GM23338 (cell line): ENCODE measurements at regions not wholly inside any gene's neighbourhood (a gene's known extent, or its start where the extent isn't known, plus 50 kb on each side); places are given as distances from the start of the nearest gene placed in this dataset.

Experiments
- ATAC-seq: fragments of 200-7000 bp; cut with Tn5 transposase; 3 replicates; pipeline ENCODE4 v1.9.1; 2020
- DNase-seq: peaks from one replicate; pipeline ENCODE4 v3.0.0-alpha.2; 2015; ENCODE audit warnings: low spot score
- H2AFZ ChIP-seq: fragments of 200-600 bp; sonication (generic); 2 replicates; pipeline ENCODE4 v1.8.0; 2016; ENCODE audit warnings: antibody characterized with exemption, mild to moderate bottlenecking, moderate library complexity
- H3F3A ChIP-seq: fragments of 200-600 bp; sonication (generic); replicated peaks from 2 replicates; pipeline ENCODE4 v1.8.0; 2017; ENCODE audit warnings: antibody characterized with exemption, mixed run types, low read depth
- H3K27ac ChIP-seq: fragments of 200-600 bp; sonication (generic); 2 replicates; pipeline ENCODE4 v1.6.1; 2016; ENCODE audit warnings: low read depth
- H3K27me3 ChIP-seq: fragments of 200-600 bp; sonication (generic); 2 replicates; pipeline ENCODE4 v1.8.0; 2016; ENCODE audit warnings: mild to moderate bottlenecking, mixed run types, moderate library complexity; ENCODE audit not compliant: insufficient read depth
- H3K36me3 ChIP-seq: fragments of 200-600 bp; sonication (generic); 2 replicates; pipeline ENCODE4 v1.8.0; 2016; ENCODE audit warnings: mild to moderate bottlenecking; ENCODE audit not compliant: insufficient read depth
- H3K4me1 ChIP-seq: fragments of 200-600 bp; sonication (generic); 2 replicates; pipeline ENCODE4 v1.8.0; 2016; ENCODE audit warnings: mild to moderate bottlenecking, moderate library complexity; ENCODE audit not compliant: insufficient read depth
- H3K4me2 ChIP-seq: fragments of 200-600 bp; sonication (generic); 2 replicates; pipeline ENCODE4 v1.7.1; 2017; ENCODE audit warnings: mixed run types
- H3K4me3 ChIP-seq: fragments of 200-600 bp; sonication (generic); 2 replicates; pipeline ENCODE4 v1.6.1; 2016; ENCODE audit warnings: mixed run types
- H3K79me2 ChIP-seq: fragments of 200-600 bp; sonication (generic); replicated peaks from 2 replicates; pipeline ENCODE4 v1.8.0; 2017; ENCODE audit warnings: mild to moderate bottlenecking; ENCODE audit not compliant: insufficient read depth
- H3K9me2 ChIP-seq: fragments of 200-600 bp; sonication (generic); 2 replicates; pipeline ENCODE4 v1.8.0; 2017; ENCODE audit not compliant: insufficient read depth
- H4K20me1 ChIP-seq: fragments of 200-600 bp; sonication (generic); replicated peaks from 2 replicates; pipeline ENCODE4 v1.8.0; 2017; ENCODE audit warnings: mild to moderate bottlenecking; ENCODE audit not compliant: insufficient read depth
- H3K27ac Mint-ChIP-seq: 2 replicates; pipeline ENCODE4 v1.8.0; 2020; ENCODE audit warnings: inconsistent platforms, mild to moderate bottlenecking, moderate library complexity, mixed read lengths
- H3K27me3 Mint-ChIP-seq: 3 replicates; pipeline ENCODE4 v1.8.0; 2022; ENCODE audit warnings: low read depth, mild to moderate bottlenecking, moderate library complexity, mixed read lengths, inconsistent platforms; ENCODE audit not compliant: insufficient read depth, poor library complexity
- H3K36me3 Mint-ChIP-seq: 3 replicates; pipeline ENCODE4 v1.8.0; 2021; ENCODE audit warnings: low read depth, mild to moderate bottlenecking, inconsistent platforms, moderate library complexity, mixed read lengths
- H3K4me1 Mint-ChIP-seq: 3 replicates; pipeline ENCODE4 v1.8.0; 2020; ENCODE audit warnings: mild to moderate bottlenecking, inconsistent platforms, mixed read lengths
- H3K4me3 Mint-ChIP-seq: 3 replicates; pipeline ENCODE4 v1.8.0; 2021; ENCODE audit warnings: moderate library complexity, mild to moderate bottlenecking, inconsistent platforms, mixed read lengths
- H3K9me3 Mint-ChIP-seq: 3 replicates; pipeline ENCODE4 v1.8.0; 2020; ENCODE audit warnings: moderate library complexity, mild to moderate bottlenecking, inconsistent platforms, mixed read lengths
- CREB1 ChIP-seq: fragments of 250-450 bp; sonication (Bioruptor Pico); IDR thresholded peaks from 2 replicates; pipeline ENCODE4 v1.5.0; 2020; ENCODE audit warnings: low read depth, mild to moderate bottlenecking, moderate library complexity
- ETS1 ChIP-seq: IDR thresholded peaks from 2 replicates; pipeline ENCODE4 v1.6.1; 2016; ENCODE audit warnings: antibody characterized with exemption
- EZH2 ChIP-seq: fragments of 200-600 bp; sonication (generic); IDR thresholded peaks from one replicate; pipeline ENCODE4 v1.8.0; 2017; ENCODE audit warnings: antibody characterized with exemption, mild to moderate bottlenecking, low read depth; ENCODE audit not compliant: unreplicated experiment
- EZH2phosphoT487 ChIP-seq: fragments of 200-600 bp; sonication (generic); IDR thresholded peaks from one replicate; pipeline ENCODE4 v1.8.1; 2018; ENCODE audit warnings: antibody characterized with exemption; ENCODE audit not compliant: unreplicated experiment
- JUNB ChIP-seq: IDR thresholded peaks from one replicate; pipeline ENCODE4 v1.6.1; 2016; ENCODE audit warnings: antibody characterized with exemption; ENCODE audit not compliant: unreplicated experiment
- NANOG ChIP-seq: IDR thresholded peaks from 2 replicates; pipeline ENCODE4 v1.6.1; 2016; ENCODE audit warnings: antibody characterized with exemption, borderline replicate concordance
- POLR2AphosphoS5 ChIP-seq: IDR thresholded peaks from 2 replicates; pipeline ENCODE4 v1.6.1; 2016; ENCODE audit warnings: antibody characterized with exemption, low read depth
- REST ChIP-seq: IDR thresholded peaks from one replicate; pipeline ENCODE4 v1.6.1; 2018; ENCODE audit warnings: antibody characterized with exemption; ENCODE audit not compliant: unreplicated experiment
- STAT1 ChIP-seq: IDR thresholded peaks from one replicate; pipeline ENCODE4 v1.6.1; 2016; ENCODE audit warnings: antibody characterized with exemption; ENCODE audit not compliant: unreplicated experiment
- ZNF114 ChIP-seq: fragments of 250-450 bp; sonication (Bioruptor Pico); IDR thresholded peaks from 2 replicates; pipeline ENCODE4 v1.5.0; 2020; ENCODE audit warnings: mild to moderate bottlenecking, moderate library complexity
- ZNF331 ChIP-seq: fragments of 250-450 bp; sonication (Bioruptor Pico); IDR thresholded peaks from 2 replicates; pipeline ENCODE4 v1.5.0; 2020; ENCODE audit warnings: low read depth, mild to moderate bottlenecking, moderate library complexity
- TF ChIP-seq, protein P1 (sequence below), 2 experiments: fragments of 200-600 bp in 1 of 2; sonication (generic) in 1 of 2; conservative IDR thresholded peaks; 2 replicates each; pipeline versions ENCODE4 v1.5.1 to v1.6.1; 2016 to 2017; ENCODE audit warnings: antibody characterized with exemption in 2 of 2, low read depth in 2 of 2, mild to moderate bottlenecking in 2 of 2, moderate library complexity in 1 of 2
- TF ChIP-seq, protein P2 (sequence below): fragments of 250-450 bp; sonication (Bioruptor Pico); IDR thresholded peaks from 2 replicates; pipeline ENCODE4 v1.5.0; 2020; ENCODE audit warnings: mild to moderate bottlenecking, moderate library complexity

GRCh38 chr15:77768521-77769078 is 135.9 kb upstream of the LINGO1 start:
- TF ChIP-seq EZH2, result no peak
- TF ChIP-seq REST, result no peak
- TF ChIP-seq ETS1, result no peak
- no peak for TF ChIP-seq ZNF114
- TF ChIP-seq POLR2AphosphoS5, result no peak
- no peak for TF ChIP-seq JUNB
- TF ChIP-seq, protein P1, sequence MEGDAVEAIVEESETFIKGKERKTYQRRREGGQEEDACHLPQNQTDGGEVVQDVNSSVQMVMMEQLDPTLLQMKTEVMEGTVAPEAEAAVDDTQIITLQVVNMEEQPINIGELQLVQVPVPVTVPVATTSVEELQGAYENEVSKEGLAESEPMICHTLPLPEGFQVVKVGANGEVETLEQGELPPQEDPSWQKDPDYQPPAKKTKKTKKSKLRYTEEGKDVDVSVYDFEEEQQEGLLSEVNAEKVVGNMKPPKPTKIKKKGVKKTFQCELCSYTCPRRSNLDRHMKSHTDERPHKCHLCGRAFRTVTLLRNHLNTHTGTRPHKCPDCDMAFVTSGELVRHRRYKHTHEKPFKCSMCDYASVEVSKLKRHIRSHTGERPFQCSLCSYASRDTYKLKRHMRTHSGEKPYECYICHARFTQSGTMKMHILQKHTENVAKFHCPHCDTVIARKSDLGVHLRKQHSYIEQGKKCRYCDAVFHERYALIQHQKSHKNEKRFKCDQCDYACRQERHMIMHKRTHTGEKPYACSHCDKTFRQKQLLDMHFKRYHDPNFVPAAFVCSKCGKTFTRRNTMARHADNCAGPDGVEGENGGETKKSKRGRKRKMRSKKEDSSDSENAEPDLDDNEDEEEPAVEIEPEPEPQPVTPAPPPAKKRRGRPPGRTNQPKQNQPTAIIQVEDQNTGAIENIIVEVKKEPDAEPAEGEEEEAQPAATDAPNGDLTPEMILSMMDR (conservative IDR thresholded peaks at IDR 0.05; ENCODE audit: low read depth in 2 of 2), result no peak
- no peak for TF ChIP-seq EZH2phosphoT487
- no peak for TF ChIP-seq NANOG
- TF ChIP-seq CREB1 (CRISPR knock-in tag), result no peak
- TF ChIP-seq STAT1, result no peak
- TF ChIP-seq, protein P2, sequence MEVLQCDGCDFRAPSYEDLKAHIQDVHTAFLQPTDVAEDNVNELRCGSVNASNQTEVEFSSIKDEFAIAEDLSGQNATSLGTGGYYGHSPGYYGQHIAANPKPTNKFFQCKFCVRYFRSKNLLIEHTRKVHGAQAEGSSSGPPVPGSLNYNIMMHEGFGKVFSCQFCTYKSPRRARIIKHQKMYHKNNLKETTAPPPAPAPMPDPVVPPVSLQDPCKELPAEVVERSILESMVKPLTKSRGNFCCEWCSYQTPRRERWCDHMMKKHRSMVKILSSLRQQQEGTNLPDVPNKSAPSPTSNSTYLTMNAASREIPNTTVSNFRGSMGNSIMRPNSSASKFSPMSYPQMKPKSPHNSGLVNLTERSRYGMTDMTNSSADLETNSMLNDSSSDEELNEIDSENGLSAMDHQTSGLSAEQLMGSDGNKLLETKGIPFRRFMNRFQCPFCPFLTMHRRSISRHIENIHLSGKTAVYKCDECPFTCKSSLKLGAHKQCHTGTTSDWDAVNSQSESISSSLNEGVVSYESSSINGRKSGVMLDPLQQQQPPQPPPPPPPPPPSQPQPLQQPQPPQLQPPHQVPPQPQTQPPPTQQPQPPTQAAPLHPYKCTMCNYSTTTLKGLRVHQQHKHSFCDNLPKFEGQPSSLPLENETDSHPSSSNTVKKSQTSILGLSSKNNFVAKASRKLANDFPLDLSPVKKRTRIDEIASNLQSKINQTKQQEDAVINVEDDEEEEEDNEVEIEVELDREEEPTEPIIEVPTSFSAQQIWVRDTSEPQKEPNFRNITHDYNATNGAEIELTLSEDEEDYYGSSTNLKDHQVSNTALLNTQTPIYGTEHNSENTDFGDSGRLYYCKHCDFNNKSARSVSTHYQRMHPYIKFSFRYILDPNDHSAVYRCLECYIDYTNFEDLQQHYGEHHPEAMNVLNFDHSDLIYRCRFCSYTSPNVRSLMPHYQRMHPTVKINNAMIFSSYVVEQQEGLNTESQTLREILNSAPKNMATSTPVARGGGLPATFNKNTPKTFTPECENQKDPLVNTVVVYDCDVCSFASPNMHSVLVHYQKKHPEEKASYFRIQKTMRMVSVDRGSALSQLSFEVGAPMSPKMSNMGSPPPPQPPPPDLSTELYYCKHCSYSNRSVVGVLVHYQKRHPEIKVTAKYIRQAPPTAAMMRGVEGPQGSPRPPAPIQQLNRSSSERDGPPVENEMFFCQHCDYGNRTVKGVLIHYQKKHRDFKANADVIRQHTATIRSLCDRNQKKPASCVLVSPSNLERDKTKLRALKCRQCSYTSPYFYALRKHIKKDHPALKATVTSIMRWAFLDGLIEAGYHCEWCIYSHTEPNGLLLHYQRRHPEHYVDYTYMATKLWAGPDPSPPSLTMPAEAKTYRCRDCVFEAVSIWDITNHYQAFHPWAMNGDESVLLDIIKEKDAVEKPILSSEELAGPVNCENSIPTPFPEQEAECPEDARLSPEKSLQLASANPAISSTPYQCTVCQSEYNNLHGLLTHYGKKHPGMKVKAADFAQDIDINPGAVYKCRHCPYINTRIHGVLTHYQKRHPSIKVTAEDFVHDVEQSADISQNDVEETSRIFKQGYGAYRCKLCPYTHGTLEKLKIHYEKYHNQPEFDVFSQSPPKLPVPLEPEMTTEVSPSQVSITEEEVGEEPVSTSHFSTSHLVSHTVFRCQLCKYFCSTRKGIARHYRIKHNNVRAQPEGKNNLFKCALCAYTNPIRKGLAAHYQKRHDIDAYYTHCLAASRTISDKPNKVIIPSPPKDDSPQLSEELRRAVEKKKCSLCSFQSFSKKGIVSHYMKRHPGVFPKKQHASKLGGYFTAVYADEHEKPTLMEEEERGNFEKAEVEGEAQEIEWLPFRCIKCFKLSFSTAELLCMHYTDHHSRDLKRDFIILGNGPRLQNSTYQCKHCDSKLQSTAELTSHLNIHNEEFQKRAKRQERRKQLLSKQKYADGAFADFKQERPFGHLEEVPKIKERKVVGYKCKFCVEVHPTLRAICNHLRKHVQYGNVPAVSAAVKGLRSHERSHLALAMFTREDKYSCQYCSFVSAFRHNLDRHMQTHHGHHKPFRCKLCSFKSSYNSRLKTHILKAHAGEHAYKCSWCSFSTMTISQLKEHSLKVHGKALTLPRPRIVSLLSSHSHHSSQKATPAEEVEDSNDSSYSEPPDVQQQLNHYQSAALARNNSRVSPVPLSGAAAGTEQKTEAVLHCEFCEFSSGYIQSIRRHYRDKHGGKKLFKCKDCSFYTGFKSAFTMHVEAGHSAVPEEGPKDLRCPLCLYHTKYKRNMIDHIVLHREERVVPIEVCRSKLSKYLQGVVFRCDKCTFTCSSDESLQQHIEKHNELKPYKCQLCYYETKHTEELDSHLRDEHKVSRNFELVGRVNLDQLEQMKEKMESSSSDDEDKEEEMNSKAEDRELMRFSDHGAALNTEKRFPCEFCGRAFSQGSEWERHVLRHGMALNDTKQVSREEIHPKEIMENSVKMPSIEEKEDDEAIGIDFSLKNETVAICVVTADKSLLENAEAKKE (CRISPR knock-in tag), result no peak
- TF ChIP-seq ZNF331 (CRISPR knock-in tag), result no peak
- DNase-seq (no peak), ATAC-seq (peak; percentile 10; the same call in 2 of the 3 replicates)
- Mint-ChIP-seq H3K27ac (no peak overlapping the region), H3K4me3 (no peak overlapping the region), H3K36me3 (no peaks in the 10 kb centered on the region), H3K4me1 (peaks cover 31% of the 10 kb centered on the region), H3K27me3 (peaks cover 6% of the 10 kb centered on the region), H3K9me3 (no peaks in the 10 kb centered on the region; the same call in 2 of the 3 replicates)
- Histone ChIP-seq H3F3A (no peaks in the 10 kb centered on the region), H3K27me3 (no peaks in the 10 kb centered on the region), H3K9me2 (no peaks in the 10 kb centered on the region), H3K36me3 (no peaks in the 10 kb centered on the region), H3K79me2 (no peaks in the 10 kb centered on the region), H3K4me3 (no peak overlapping the region), H4K20me1 (no peaks in the 10 kb centered on the region), H3K4me1 (peaks cover 15% of the 10 kb centered on the region), H2AFZ (peak overlapping the region; percentile 56; the same call in 1 of the 2 replicates), H3K27ac (no peak overlapping the region), H3K4me2 (0 out of 2 replicates have a peak overlapping the region, but pooled peaks have one; percentile 23)
